ENCODE measurements at regions not wholly inside any gene's neighbourhood (a gene's known extent, or its start where the extent isn't known, plus 50 kb on each side); places are given as distances from the start of the nearest gene placed in this dataset.
"Not testable (repeated sequence)": the region's sequence is repeated elsewhere in the genome, so short reads cannot be mapped to it uniquely, and the experiment has no call there.

GRCh38 chr10:61818251-61818650 lies 83.2 kb upstream of the ARID5B start:
- DNase-seq: not testable (repeated sequence)

DNA sequence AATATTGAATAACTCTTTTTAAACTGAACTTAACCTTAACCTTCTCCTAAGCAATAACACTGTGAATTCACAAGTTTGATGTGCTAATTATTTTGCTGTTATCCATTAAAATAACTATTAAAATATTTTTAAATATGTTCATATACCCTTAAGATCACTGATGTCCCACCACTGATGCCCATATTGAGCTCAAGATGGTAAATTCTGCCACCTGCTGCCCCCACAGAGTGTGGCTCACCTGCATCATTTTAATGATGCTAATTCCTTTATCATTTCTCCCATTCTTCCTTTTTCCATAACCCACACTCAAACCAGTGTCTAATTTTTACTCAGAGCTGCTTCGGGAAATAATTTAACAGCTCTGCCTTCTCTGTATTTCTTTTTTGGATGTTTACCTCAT lies 82.3 kb upstream of the ARID5B start:
- no peak for DNase-seq

GRCh38 chr10:61821153-61821552 lies 80.3 kb upstream of the ARID5B start:
- DNase-seq: no peak

DNA sequence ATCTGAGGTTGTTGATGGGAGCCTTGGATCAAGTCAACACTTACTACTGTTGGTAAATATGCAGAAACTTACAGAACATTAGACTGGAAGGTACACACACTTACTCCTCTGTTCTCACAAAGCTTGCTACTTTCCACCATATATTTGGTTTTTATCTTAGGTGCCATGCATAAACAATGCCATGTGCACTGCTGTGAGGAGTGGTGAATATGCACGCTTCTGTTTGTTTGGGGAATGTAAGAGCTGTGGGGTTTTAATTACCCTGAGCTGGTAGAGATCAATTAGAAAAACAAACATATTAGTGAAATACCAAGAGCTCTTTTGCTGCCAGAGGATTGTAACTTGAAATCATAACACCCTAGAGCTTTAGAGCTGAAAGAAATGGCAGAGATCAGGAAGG lies 79.8 kb upstream of the ARID5B start:
- no peak for DNase-seq

- DNase-seq: no peak
Measured at GRCh38 chr10:61822096-61822495, 79.4 kb upstream of the ARID5B start.

DNA sequence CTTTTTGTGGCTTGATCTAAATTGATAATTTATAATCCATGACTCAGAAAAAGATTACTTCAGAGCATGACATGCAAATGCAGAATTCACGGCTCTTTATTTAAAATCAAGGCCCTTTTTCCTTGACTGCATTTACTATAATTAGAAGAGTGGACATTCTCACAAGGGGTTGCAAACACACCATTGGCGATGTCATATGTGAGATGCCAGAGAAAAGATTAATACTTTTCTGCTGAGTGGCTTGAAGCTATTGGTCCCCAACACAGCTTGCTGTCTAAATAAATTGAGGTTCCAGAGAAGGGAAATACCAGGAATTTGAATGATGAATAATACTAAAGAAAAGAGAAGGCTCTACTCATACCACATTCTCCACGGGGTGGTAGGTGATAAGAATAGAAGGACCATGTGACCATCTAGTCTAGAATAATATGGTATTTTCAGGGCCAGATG lies 78.7 kb upstream of the ARID5B start:
- no peak for DNase-seq

DNA sequence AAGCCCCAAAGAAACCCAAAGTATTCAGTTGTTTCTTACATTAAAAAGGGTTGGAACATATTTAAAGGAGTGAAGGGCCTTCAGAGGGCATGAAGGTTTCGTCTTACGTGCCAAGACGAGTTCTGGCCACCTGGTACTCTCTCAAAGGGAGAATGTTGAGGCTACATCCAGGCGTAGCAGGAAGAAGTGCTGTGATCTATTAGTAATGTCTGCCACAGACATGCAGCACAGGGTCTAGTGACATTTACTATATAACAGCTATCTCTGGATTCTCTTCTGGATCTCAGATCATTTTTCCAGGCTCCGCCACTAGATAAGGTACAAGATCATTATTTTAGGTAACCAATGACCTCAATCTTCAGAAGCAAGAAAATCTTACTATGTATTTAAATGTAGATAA lies 76.5 kb upstream of the ARID5B start:
- no peak for DNase-seq

DNA sequence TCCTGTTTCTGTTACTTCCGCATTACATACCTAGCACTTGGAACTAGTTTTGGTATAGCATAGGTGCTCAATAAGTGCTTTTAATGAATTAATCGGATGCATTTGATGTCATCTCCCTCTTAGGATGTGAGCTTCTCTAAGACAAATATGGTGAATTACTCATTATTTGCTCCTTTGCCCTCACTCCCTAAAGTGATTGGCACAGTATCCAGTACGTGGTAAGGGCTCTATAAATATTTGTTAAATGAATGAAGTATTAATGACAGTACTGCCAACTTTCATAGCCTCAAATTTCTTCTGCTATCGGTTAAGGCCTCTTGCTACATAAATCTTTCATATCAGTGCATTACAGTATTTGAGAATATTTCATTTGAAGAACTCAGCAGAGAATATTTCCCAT lies 75.9 kb upstream of the ARID5B start:
- no peak for DNase-seq

DNA sequence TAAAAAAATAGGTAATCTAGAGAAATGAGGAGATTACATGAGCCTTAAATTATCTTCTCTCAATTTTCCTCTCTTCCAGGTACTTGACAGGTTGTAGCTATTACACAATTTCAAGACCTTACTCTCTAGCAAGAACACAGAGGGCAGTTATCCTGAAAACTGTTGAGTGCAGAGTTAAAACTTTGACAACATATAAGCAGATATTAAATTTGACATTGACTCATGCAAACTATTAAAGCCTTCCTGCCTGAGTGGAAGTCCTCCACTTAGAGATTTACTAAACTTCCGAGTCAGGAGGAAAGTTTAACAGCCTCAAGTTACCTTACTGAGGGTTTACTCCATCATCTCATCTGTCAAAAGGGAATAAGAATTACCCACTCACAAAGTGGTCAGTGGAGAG lies 73.5 kb upstream of the ARID5B start:
- DNase-seq: no peak

DNA sequence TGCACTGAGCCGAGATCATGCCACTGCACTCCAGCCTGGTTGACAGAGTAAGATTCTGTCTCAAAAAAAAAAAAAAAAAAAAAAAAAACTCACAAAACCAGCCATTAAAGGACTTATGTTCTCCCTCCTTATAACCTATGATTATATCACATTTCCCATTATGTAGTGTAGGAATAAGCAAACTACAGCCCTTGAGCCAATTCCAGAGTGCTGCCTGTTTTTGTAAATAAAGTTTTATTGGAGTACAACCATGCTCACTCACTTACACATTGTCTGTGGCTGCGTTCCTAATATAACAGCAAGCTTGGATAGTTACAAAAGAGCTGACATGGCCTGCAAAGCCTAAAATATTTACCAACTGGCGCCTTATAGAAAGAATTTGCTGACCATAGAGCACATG lies 72.7 kb upstream of the ARID5B start:
- DNase-seq: no peak

GRCh38 chr10:61830072-61830845 lies 71.2 kb upstream of the ARID5B start:
- no peak for DNase-seq

- no peak for DNase-seq
Measured at GRCh38 chr10:61830846-61831273, 70.6 kb upstream of the ARID5B start.

GRCh38 chr10:61832866-61833481 lies 68.5 kb upstream of the ARID5B start:
- peak in 1 of 4 experiments; percentile 20 for DNase-seq

GRCh38 chr10:61834519-61834918 lies 67.0 kb upstream of the ARID5B start:
- DNase-seq: no peak

GRCh38 chr10:61835069-61835945 lies 66.2 kb upstream of the ARID5B start:
- peak; percentile 28 to 60 (median 52) for DNase-seq

DNA sequence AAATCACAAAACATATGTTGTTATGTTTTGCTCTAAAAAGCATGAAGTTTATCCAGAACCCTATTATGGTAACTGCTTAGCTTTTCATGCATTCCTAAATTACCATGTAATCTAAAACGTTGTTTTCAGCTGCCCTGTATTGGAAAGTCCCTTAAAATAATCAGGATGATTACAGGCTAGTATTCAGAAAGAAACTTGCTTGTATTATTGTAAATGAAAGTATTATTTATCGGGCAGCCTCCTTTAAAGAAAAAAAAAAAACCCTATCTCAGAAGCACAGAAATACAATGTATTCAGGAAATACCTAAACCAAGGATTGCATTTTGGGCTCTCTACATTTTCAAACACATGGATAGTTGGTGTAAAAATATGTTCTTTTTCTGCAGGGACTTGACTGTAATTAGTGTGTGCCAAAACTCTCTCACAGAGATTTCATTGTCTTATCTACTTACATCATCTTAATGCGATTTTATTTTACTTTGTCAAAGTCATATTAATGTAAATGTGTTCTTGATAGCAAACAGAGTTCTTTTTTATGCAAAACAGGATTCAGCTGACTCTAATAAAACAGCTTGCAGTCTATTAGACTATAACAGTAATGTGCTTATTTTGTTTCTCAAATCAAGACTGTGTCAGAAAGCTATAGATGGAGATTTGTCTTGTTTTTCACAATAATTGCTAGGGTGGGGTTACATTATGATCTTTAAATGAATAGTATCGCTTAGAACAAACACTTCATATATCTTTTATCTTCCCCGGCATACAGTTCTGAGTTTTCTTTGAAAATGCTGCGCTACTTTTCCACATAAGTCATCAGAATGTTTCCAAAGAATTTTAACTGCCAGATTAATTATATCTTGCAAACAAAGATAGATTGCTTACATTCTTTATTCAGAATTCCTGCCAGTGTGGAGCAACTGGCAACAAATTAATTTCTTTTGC lies 65.3 kb upstream of the ARID5B start:
- no peak for DNase-seq

DNA sequence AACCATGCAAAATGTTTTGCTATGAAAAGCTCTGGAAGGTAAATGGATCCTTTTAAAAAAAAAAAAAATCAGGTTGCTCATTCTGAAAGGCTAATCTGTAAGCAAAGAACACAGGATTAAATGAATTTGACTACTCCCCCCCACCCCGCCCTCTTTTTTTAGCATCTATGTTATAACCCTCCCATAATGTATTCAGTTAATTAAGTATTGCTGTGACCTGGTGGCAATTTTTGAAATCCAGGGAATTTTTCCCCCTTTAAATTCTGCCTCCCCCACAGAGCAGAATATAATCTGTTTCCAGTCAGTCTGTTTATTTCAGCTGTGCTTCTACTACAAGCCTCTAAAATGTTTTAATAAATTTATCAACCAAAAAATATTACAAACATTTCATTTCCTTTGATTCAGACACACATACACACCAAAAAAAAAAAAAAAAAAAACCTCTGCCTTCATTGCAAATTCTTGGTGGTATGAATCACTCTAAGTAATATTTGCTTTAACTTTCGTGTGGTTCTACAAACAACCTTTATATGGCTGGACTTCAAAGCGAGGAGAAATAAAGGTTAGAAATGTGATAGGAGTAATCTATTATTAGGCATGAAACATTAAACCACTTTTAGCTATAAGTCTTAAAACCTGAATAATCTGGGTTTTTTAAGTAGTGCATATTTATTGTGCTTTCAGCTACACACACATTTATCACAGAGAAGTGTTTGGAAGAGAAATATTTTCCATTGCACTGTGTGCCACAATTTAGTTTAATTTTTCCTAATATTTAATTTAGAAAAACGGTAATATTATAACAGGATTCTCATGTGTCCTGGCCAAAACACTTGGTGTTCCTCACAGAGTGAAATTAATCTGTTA lies 64.4 kb upstream of the ARID5B start:
- no peak for DNase-seq

DNA sequence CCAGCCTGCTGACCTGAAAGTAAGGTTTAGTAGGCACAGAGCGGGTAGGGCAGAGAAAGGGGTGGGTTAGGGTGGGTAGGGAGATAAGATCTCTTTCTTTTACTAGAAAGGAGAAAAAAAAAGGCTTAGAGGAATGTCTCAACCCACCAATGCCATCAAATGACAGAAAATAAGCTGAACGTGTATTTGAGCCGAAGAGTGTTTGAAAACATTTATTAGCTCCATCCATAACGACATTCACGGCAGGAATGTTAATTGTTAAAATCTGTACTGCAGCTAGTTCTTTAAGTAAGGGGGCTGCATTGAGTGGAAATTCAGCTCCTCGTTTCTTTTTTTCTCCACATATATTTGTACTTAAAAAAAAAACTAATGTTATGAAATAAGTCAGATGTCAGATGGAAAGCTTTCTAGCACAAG lies 63.7 kb upstream of the ARID5B start:
- no peak for DNase-seq

- DNase-seq: no peak
Measured at GRCh38 chr10:61839916-61840315, 61.6 kb upstream of the ARID5B start.

DNA sequence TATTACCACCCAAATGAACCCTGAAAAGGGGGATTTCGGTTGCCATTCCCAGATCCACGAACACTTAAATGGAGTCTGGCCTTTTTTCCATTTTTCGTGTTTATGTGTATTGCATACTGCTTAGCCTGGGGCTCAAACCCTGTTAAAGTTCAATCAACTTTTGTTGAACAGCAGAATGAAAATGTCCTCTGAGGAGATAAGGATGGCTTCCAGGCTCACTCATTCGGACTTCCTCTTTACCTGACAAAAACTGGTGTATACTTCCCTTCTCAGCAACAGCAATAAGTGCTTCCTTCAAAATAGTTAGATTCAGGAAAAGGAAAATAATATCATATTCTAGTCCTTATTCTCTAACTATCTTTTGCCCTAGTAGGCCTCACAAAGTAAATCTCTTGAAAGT lies 61.1 kb upstream of the ARID5B start:
- DNase-seq: no peak

GRCh38 chr10:61841338-61841875 lies 60.1 kb upstream of the ARID5B start:
- DNase-seq: no peak

All from suppressor macrophage (primary cell).